HEK293 (cell line): ENCODE measurements at regions not wholly inside any gene's neighbourhood (a gene's known extent, or its start where the extent isn't known, plus 50 kb on each side); places are given as distances from the start of the nearest gene placed in this dataset.

Experiments
- CTCF ChIP-seq: fragments of 450-650 bp; formaldehyde crosslinking; IDR thresholded peaks from 2 replicates; pipeline ENCODE4 v1.5.1; 2016; ENCODE audit warnings: missing biosample characterization, missing genetic modification characterization
- ZBTB8A ChIP-seq: fragments of 450-650 bp; formaldehyde crosslinking; IDR thresholded peaks from 2 replicates; pipeline ENCODE4 v1.5.1; 2016; ENCODE audit warnings: missing biosample characterization, missing genetic modification characterization
- ZNF530 ChIP-seq: fragments of 450-650 bp; formaldehyde crosslinking; IDR thresholded peaks from 2 replicates; pipeline ENCODE4 v1.5.1; 2016; ENCODE audit warnings: low read depth, missing biosample characterization, missing genetic modification characterization
- ZNF571 ChIP-seq: fragments of 450-650 bp; formaldehyde crosslinking; IDR thresholded peaks from 2 replicates; pipeline ENCODE4 v1.5.0; 2017; ENCODE audit warnings: missing biosample characterization, missing genetic modification characterization
- ZNF639 ChIP-seq: fragments of 450-650 bp; formaldehyde crosslinking; IDR thresholded peaks from 2 replicates; pipeline ENCODE4 v1.5.1; 2016; ENCODE audit warnings: missing biosample characterization, missing genetic modification characterization
- ZNF704 ChIP-seq: fragments of 450-650 bp; formaldehyde crosslinking; IDR thresholded peaks from 2 replicates; pipeline ENCODE4 v1.5.1; 2016; ENCODE audit warnings: missing biosample characterization, missing genetic modification characterization
- ZNF777 ChIP-seq: fragments of 450-650 bp; formaldehyde crosslinking; IDR thresholded peaks from 2 replicates; pipeline ENCODE4 v1.5.1; 2017; ENCODE audit warnings: missing biosample characterization, missing genetic modification characterization, borderline replicate concordance

GRCh38 chr2:203814661-203815540 lies 52.7 kb upstream of the CTLA4 start:
- TF ChIP-seq CTCF (tag by site-specific recombination) (peak; percentile 60; the same call in 1 of the 2 replicates), ZNF639 (tag by site-specific recombination) (no peak), ZNF530 (tag by site-specific recombination) (no peak), ZBTB8A (tag by site-specific recombination) (no peak), ZNF704 (no peak), ZNF777 (tag by site-specific recombination) (no peak), ZNF571 (tag by site-specific recombination) (no peak)
